ENCODE measurements at regions not wholly inside any gene's neighbourhood (a gene's known extent, or its start where the extent isn't known, plus 50 kb on each side); places are given as distances from the start of the nearest gene placed in this dataset.

GRCh38 chr1:229079016-229079595 lies 191.8 kb upstream of the RAB4A start (continued):
- TF ChIP-seq ZNF462 (CRISPR knock-in tag; IDR thresholded peaks at IDR 0.05): no peak

- Mint-ChIP-seq H3K27ac (no peak overlapping the region), H3K9me3 (peaks cover 33% of the 10 kb centered on the region), H3K4me3 (no peak overlapping the region), H3K4me1 (peaks cover 8% of the 10 kb centered on the region; the same call in 2 of the 3 replicates), H3K27me3 (ENCODE audit: insufficient read depth, low read depth, poor library complexity) (peaks cover 6% of the 10 kb centered on the region), H3K36me3 (ENCODE audit: low read depth) (peaks cover 33% of the 10 kb centered on the region; the same call in 2 of the 3 replicates)
- H2AFZ ChIP-seq: no peak overlapping the region
- H3K36me3 ChIP-seq (ENCODE audit: insufficient read depth): no peaks in the 10 kb centered on the region; the same call in 1 of the 2 replicates
- no peaks in the 10 kb centered on the region for H3K4me1 ChIP-seq (ENCODE audit: insufficient read depth)
- no peak overlapping the region for H3K27ac ChIP-seq (ENCODE audit: low read depth)
- H4K20me1 ChIP-seq (replicated peaks; ENCODE audit: insufficient read depth): no peaks in the 10 kb centered on the region
- no peak overlapping the region for H3K4me2 ChIP-seq
- DNase-seq (ENCODE audit: low spot score): no peak
- no peak for TF ChIP-seq NANOG (IDR thresholded peaks at IDR 0.05; ENCODE audit: borderline replicate concordance)
- TF ChIP-seq EZH2 (IDR thresholded peaks at IDR 0.05; ENCODE audit: low read depth, unreplicated experiment): no peak
- no peak for TF ChIP-seq POLR2AphosphoS5 (IDR thresholded peaks at IDR 0.05; ENCODE audit: low read depth)
- H3K9me2 ChIP-seq (ENCODE audit: insufficient read depth): no peaks in the 10 kb centered on the region; the same call in 1 of the 2 replicates
- H3F3A ChIP-seq (replicated peaks; ENCODE audit: low read depth): no peaks in the 10 kb centered on the region
- no peak for ATAC-seq
- no peak overlapping the region for H3K4me3 ChIP-seq
- no peaks in the 10 kb centered on the region for H3K27me3 ChIP-seq (ENCODE audit: insufficient read depth)
- H3K79me2 ChIP-seq (replicated peaks; ENCODE audit: insufficient read depth): no peaks in the 10 kb centered on the region
Measured at GRCh38 chr1:229080361-229080760, 190.6 kb upstream of the RAB4A start.

- no peak overlapping the region for H3K4me2 ChIP-seq
- H3K27me3 ChIP-seq (ENCODE audit: insufficient read depth): no peaks in the 10 kb centered on the region
- H2AFZ ChIP-seq: no peak overlapping the region
- Mint-ChIP-seq H3K4me1 (peaks cover 23% of the 10 kb centered on the region), H3K9me3 (peaks cover 33% of the 10 kb centered on the region), H3K27ac (no peak overlapping the region), H3K27me3 (ENCODE audit: insufficient read depth, low read depth, poor library complexity) (peaks cover 12% of the 10 kb centered on the region), H3K36me3 (ENCODE audit: low read depth) (peaks cover 33% of the 10 kb centered on the region), H3K4me3 (no peak overlapping the region)
- no peaks in the 10 kb centered on the region for H4K20me1 ChIP-seq (replicated peaks; ENCODE audit: insufficient read depth)
- H3K4me1 ChIP-seq (ENCODE audit: insufficient read depth): peaks cover 8% of the 10 kb centered on the region
- no peak overlapping the region for H3K4me3 ChIP-seq
- DNase-seq (ENCODE audit: low spot score) (no peak), ATAC-seq (no peak)
- no peaks in the 10 kb centered on the region for H3F3A ChIP-seq (replicated peaks; ENCODE audit: low read depth)
- H3K9me2 ChIP-seq (ENCODE audit: insufficient read depth): no peaks in the 10 kb centered on the region; the same call in 1 of the 2 replicates
- H3K79me2 ChIP-seq (replicated peaks; ENCODE audit: insufficient read depth): no peaks in the 10 kb centered on the region
- TF ChIP-seq STAT1 (IDR thresholded peaks at IDR 0.05; ENCODE audit: unreplicated experiment): no peak
- H3K36me3 ChIP-seq (ENCODE audit: insufficient read depth): no peaks in the 10 kb centered on the region
- no peak overlapping the region for H3K27ac ChIP-seq (ENCODE audit: low read depth)
Measured at GRCh38 chr1:229085291-229085690, 185.6 kb upstream of the RAB4A start.

All from GM23338 (cell line).